ENCODE measurements at regions not wholly inside any gene's neighbourhood (a gene's known extent, or its start where the extent isn't known, plus 50 kb on each side); places are given as distances from the start of the nearest gene placed in this dataset.
A peak's percentile ranks its signal among the peaks of the same experiment; 100 is the strongest.

GRCh38 chr5:54672871-54673270 lies 155.3 kb downstream of the SNX18 start:
- ATAC-seq, result no peak

GRCh38 chr5:54671681-54672080 lies 154.1 kb downstream of the SNX18 start:
- no peak for ATAC-seq

DNA sequence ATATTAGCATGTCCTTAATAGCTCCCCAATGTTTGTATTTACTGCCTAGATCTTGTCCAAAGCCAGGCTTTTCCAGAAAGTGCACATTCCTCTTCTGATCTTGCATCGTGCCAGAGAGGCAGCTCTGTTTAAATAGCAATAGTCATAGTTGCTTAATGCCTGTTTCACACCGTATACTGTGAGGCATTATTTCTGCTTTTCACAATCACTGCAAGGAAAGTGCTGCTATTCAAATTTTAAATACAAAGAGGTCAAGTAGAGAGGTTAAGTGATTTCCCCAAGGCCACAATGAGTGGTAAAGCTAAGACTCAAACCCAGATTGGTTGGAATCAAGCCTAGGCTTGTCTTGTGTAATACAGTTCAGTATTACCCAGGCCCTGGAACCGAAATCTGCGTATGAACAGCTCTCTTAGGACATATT lies 153.6 kb downstream of the SNX18 start:
- no peak for ATAC-seq

DNA sequence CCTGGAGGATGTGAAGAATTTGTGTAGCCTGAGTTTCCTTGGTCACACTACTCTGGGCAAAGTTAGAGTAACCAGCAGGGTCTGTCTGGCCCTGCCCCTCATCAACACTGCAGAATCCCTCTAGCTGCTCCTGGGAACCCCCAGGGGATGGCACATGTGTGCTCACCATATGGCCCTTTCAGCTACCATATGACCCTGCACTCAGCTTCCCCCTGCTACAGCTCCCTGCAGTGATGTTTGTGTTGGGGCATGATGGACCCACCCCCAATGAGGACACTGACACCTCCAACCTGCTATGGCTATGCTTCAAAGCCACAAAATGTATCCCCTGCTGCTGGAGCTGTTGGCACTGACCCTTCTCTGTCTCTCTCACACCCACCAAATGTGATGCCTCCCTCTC lies 152.7 kb downstream of the SNX18 start:
- no peak for ATAC-seq

GRCh38 chr5:54669845-54670244 lies 152.3 kb downstream of the SNX18 start:
- no peak for ATAC-seq

DNA sequence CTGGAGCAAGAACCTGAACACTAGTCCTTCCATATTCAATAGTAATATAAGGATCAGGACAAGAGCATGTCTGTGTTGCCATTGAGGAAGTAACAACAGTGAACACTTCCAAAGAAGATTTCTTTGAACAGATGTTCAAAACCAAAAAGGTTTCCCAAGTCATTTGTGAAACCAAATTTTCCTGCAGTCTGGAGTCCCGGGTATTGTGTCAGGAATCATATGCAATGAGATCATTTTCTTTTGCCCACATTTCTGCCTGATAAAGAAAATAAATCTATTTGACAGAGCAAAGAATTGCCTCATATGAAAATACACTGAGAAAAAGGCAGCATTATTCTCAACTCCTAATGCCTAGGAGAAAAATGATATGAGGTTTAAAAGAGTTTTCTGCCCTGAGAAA lies 151.7 kb downstream of the SNX18 start:
- no peak for ATAC-seq

GRCh38 chr5:54668096-54668495 lies 150.5 kb downstream of the SNX18 start:
- no peak for ATAC-seq

- ATAC-seq, result no peak
These were observed 149.6 kb downstream of the SNX18 start for GRCh38 chr5:54667136-54667535.

- no peak for ATAC-seq
These were observed 146.3 kb downstream of the SNX18 start for GRCh38 chr5:54663866-54664265.

DNA sequence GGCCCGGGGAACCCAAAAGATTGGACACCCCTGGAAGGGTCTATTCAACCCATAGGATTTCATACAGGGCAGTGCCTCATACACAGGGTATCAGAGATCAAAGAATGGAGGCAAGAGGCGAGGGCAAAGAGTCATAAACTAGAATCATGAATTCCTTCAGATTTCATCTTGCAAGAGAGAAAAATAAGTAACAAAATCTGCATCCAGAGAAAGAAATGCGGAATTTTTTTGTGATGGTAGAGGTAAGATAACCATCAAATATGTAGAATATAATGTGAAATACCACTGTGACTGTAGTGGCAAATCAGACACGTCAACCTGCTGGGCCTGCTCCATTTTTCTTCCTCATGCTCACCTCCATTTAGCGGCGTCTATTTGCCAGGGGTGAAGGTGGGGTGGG lies 143.6 kb downstream of the SNX18 start:
- ATAC-seq, result no peak

- no peak for ATAC-seq
These were observed 142.2 kb downstream of the SNX18 start for GRCh38 chr5:54659700-54660131.

DNA sequence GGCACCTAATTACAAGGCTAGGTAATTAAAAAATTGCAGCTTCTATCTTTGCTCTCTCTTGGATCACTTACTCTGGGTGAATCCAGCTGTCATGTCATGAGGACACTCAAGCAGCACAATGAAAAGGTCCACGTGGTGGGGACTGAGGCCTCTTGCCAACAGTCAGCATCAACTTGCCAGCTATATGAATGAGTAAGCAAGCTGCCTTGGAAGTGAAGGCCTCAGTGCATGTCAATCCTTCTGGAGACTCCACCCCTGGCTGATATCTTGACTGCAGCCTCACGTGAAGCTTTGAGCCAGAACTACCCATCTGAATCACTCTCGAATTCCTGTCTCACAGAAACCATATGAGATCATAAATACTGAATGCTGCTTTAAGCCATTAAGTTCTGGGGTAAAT lies 140.5 kb downstream of the SNX18 start:
- no peak for ATAC-seq

- no peak for ATAC-seq
These were observed 138.7 kb downstream of the SNX18 start for GRCh38 chr5:54656261-54656728.

- no peak for ATAC-seq
These were observed 138.2 kb downstream of the SNX18 start for GRCh38 chr5:54655761-54656160.

- no peak for ATAC-seq
These were observed 137.7 kb downstream of the SNX18 start for GRCh38 chr5:54655266-54655665.

- no peak for ATAC-seq
These were observed 136.5 kb downstream of the SNX18 start for GRCh38 chr5:54653956-54654614.

GRCh38 chr5:54651482-54652076 lies 134.0 kb downstream of the SNX18 start:
- no peak for ATAC-seq

GRCh38 chr5:54649041-54649504 lies 131.5 kb downstream of the SNX18 start:
- ATAC-seq, result no peak

GRCh38 chr5:54646356-54647101 lies 129.0 kb downstream of the SNX18 start:
- peak; percentile 87 to 88 for ATAC-seq

DNA sequence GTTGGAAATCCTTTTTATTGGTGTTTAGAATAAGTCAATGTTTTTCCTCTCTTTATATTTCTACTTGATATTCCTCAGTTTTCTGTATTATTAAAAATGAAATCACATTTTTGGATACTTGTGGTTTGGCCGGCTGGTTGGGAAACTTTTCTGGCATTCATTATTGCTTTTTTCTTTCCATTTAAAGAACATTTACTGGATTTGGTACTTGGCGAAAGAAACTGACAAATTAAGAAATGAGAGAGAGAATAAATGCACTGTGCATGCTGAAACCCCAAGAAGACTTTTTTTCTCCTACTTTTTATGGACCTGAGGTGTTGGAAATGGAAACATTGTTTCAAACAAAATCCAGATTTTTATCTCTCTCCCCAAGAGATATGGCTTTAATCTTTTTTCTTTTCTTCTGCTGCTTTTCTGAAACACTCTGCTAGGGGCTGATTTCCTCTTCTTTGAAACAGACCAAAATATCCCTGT lies 128.4 kb downstream of the SNX18 start:
- ATAC-seq, result no peak

- ATAC-seq, result peak in 1 of 2 donors; percentile 10
These were observed 126.7 kb downstream of the SNX18 start for GRCh38 chr5:54644226-54644625.

- ATAC-seq, result no peak
These were observed 126.1 kb downstream of the SNX18 start for GRCh38 chr5:54643685-54644106.

GRCh38 chr5:54639621-54640020 lies 122.1 kb downstream of the SNX18 start:
- ATAC-seq, result no peak

DNA sequence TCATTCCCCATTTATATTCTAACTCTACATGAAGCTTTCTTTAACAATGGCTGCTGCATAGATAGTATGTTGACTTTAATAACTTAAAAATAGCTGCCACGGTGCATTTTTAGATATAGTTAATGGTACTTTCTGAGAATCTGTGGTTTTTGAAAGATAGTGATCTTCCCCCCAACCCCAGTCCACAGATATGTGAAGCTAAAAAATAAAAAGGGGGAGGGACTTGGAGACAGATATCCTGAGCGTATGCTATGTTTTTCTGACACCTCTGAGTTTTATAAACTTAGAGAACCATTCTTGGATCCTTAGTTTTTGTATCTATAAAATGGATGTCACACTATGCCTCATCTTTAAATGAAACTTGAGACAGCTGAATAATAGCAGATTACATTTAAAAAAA lies 120.5 kb downstream of the SNX18 start:
- ATAC-seq, result no peak

Measured in activated CD4-positive, CD25-positive, alpha-beta regulatory T cell treated with anti-CD3 and anti-CD28 coated beads, Interleukin-2, amount 50 U/mL, for 24 hours (primary cell).